ENCODE measurements at regions not wholly inside any gene's neighbourhood (a gene's known extent, or its start where the extent isn't known, plus 50 kb on each side); places are given as distances from the start of the nearest gene placed in this dataset.

- no peak for DNase-seq (ENCODE audit: low spot score)
Observed at GRCh38 chr17:36661047-36661666, 59.8 kb downstream of the MRM1 start.

- no peak for DNase-seq (ENCODE audit: low spot score)
Observed at GRCh38 chr17:36661688-36662087, 60.3 kb downstream of the MRM1 start.

- no peak for DNase-seq (ENCODE audit: low spot score)
Observed at GRCh38 chr17:36665417-36665816, 64.0 kb downstream of the MRM1 start.

- DNase-seq (ENCODE audit: low spot score): no peak
Observed at GRCh38 chr17:36667922-36668321, 66.5 kb downstream of the MRM1 start.

GRCh38 chr17:36668824-36669223, 67.4 kb downstream of the MRM1 start:
- DNase-seq (ENCODE audit: low spot score): no peak

- no peak for DNase-seq (ENCODE audit: low spot score)
Observed at GRCh38 chr17:36671144-36671543, 69.8 kb downstream of the MRM1 start.

- no peak for DNase-seq (ENCODE audit: low spot score)
Observed at GRCh38 chr17:36672403-36672918, 71.1 kb downstream of the MRM1 start.

- DNase-seq (ENCODE audit: low spot score): no peak
Observed at GRCh38 chr17:36673068-36673467, 71.7 kb downstream of the MRM1 start.

GRCh38 chr17:36673637-36674277, 72.4 kb downstream of the MRM1 start:
- DNase-seq (ENCODE audit: low spot score): no peak

GRCh38 chr17:36674278-36674650, 72.9 kb downstream of the MRM1 start:
- DNase-seq (ENCODE audit: low spot score): no peak

- DNase-seq (ENCODE audit: low spot score): no peak
Observed at GRCh38 chr17:36675250-36675649, 73.9 kb downstream of the MRM1 start.

GRCh38 chr17:36675786-36676185, 74.4 kb downstream of the MRM1 start:
- no peak for DNase-seq (ENCODE audit: low spot score)

- DNase-seq (ENCODE audit: low spot score): no peak
Observed at GRCh38 chr17:36679815-36680467, 78.6 kb downstream of the MRM1 start.

GRCh38 chr17:36680701-36681202, 79.4 kb downstream of the MRM1 start:
- DNase-seq (ENCODE audit: low spot score): no peak

GRCh38 chr17:36682773-36683172, 81.4 kb downstream of the MRM1 start:
- DNase-seq (ENCODE audit: low spot score): no peak

- no peak for DNase-seq (ENCODE audit: low spot score)
Observed at GRCh38 chr17:36683387-36683786, 82.0 kb downstream of the MRM1 start.

- no peak for DNase-seq (ENCODE audit: low spot score)
Observed at GRCh38 chr17:36684134-36684533, 82.8 kb downstream of the MRM1 start.

- no peak for DNase-seq (ENCODE audit: low spot score)
Observed at GRCh38 chr17:36686123-36686669, 84.8 kb downstream of the MRM1 start.

- no peak for DNase-seq (ENCODE audit: low spot score)
Observed at GRCh38 chr17:36687736-36688135, 86.4 kb downstream of the MRM1 start.

GRCh38 chr17:36689089-36689667, 87.8 kb downstream of the MRM1 start:
- no peak for DNase-seq (ENCODE audit: low spot score)

- no peak for DNase-seq (ENCODE audit: low spot score)
Observed at GRCh38 chr17:36690190-36690589, 88.8 kb downstream of the MRM1 start.

- no peak for DNase-seq (ENCODE audit: low spot score)
Observed at GRCh38 chr17:36691606-36692005, 90.2 kb downstream of the MRM1 start.

GRCh38 chr17:36695082-36695481, 93.7 kb downstream of the MRM1 start:
- no peak for DNase-seq (ENCODE audit: low spot score)

Measured in AG08396 (cell line).